SK-N-SH (cell line): ENCODE measurements at regions not wholly inside any gene's neighbourhood (a gene's known extent, or its start where the extent isn't known, plus 50 kb on each side); places are given as distances from the start of the nearest gene placed in this dataset.

ENCODE experiments used
- IRF3 ChIP-seq: fragments of 150-350 bp; IDR thresholded peaks from 2 replicates; pipeline ENCODE4 v1.6.1; 2016; ENCODE audit warnings: mild to moderate bottlenecking, low read depth, low read length
- MXI1 ChIP-seq: IDR thresholded peaks from 2 replicates; pipeline ENCODE4 v1.6.1; 2012; ENCODE audit warnings: mild to moderate bottlenecking, low read depth, low read length, improper control_type of control experiment
- SMC3 ChIP-seq: IDR thresholded peaks from 2 replicates; pipeline ENCODE4 v1.6.1; 2012; ENCODE audit warnings: low read depth, low read length, improper control_type of control experiment
- TF ChIP-seq, protein P1 (sequence below): fragments of 200-600 bp; sonication (generic); IDR thresholded peaks from 2 replicates; pipeline ENCODE4 v1.6.1; 2017; ENCODE audit warnings: antibody characterized with exemption, mild to moderate bottlenecking, moderate library complexity

- TF ChIP-seq SMC3 (no peak), IRF3 (no peak), MXI1 (no peak)
- TF ChIP-seq, protein P1, sequence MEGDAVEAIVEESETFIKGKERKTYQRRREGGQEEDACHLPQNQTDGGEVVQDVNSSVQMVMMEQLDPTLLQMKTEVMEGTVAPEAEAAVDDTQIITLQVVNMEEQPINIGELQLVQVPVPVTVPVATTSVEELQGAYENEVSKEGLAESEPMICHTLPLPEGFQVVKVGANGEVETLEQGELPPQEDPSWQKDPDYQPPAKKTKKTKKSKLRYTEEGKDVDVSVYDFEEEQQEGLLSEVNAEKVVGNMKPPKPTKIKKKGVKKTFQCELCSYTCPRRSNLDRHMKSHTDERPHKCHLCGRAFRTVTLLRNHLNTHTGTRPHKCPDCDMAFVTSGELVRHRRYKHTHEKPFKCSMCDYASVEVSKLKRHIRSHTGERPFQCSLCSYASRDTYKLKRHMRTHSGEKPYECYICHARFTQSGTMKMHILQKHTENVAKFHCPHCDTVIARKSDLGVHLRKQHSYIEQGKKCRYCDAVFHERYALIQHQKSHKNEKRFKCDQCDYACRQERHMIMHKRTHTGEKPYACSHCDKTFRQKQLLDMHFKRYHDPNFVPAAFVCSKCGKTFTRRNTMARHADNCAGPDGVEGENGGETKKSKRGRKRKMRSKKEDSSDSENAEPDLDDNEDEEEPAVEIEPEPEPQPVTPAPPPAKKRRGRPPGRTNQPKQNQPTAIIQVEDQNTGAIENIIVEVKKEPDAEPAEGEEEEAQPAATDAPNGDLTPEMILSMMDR: no peak
Measured at GRCh38 chr13:47661076-47661475, 340.0 kb downstream of the SUCLA2 start.
